A673 (cell line): ENCODE measurements at regions not wholly inside any gene's neighbourhood (a gene's known extent, or its start where the extent isn't known, plus 50 kb on each side); places are given as distances from the start of the nearest gene placed in this dataset.

ENCODE experiments used
- CTCF ChIP-seq: fragments of 300-800, 200-600 bp; sonication (generic); conservative IDR thresholded peaks from 2 replicates; pipeline ENCODE4 v1.5.1; 2017; ENCODE audit warnings: low read depth, mild to moderate bottlenecking, antibody characterized with exemption, low read length, moderate library complexity, mixed read lengths
- EZH2 ChIP-seq: fragments of 200-600 bp; sonication (generic); IDR thresholded peaks from 2 replicates; pipeline ENCODE4 v1.6.1; 2017; ENCODE audit warnings: borderline replicate concordance, low read depth, mild to moderate bottlenecking, mixed read lengths, antibody characterized with exemption, low read length; ENCODE audit not compliant: poor library complexity, severe bottlenecking

- TF ChIP-seq EZH2, result no peak
- TF ChIP-seq CTCF, result no peak
These were observed 941.9 kb upstream of the FANCL start for GRCh38 chr2:59183070-59183469.
